C4-2B (cell line): ENCODE measurements at regions not wholly inside any gene's neighbourhood (a gene's known extent, or its start where the extent isn't known, plus 50 kb on each side); places are given as distances from the start of the nearest gene placed in this dataset.

Experiments
- CTCF ChIP-seq: fragments of 450-650 bp; conservative IDR thresholded peaks from 2 replicates; pipeline ENCODE4 v1.5.1; 2017; ENCODE audit warnings: mild to moderate bottlenecking
- ZFX ChIP-seq: fragments of 450-650 bp; IDR thresholded peaks from 2 replicates; pipeline ENCODE4 v1.6.1; 2017

- TF ChIP-seq CTCF (no peak), ZFX (no peak)
Observed at GRCh38 chr10:10776363-10776762, 241.3 kb upstream of the CELF2 start.
